ENCODE measurements at regions not wholly inside any gene's neighbourhood (a gene's known extent, or its start where the extent isn't known, plus 50 kb on each side); places are given as distances from the start of the nearest gene placed in this dataset.

- FAIRE-seq (peak; percentile 7), ATAC-seq (peak; percentile 51; the same call in 1 of the 3 replicates), DNase-seq (ENCODE audit: low read depth, low spot score) (no peak)
- Histone ChIP-seq H3K27ac (ENCODE audit: control insufficient read depth, insufficient read depth) (no peak overlapping the region), H3K4me2 (ENCODE audit: control insufficient read depth, insufficient read depth) (no peak overlapping the region), H3K79me2 (ENCODE audit: control insufficient read depth, insufficient read depth, low read length) (no peaks in the 10 kb centered on the region), H4K20me1 (ENCODE audit: control insufficient read depth, insufficient read depth) (no peaks in the 10 kb centered on the region), H3K4me3 (no peak overlapping the region), H3K9ac (ENCODE audit: control insufficient read depth, insufficient read depth, low read length) (no peak overlapping the region), H3K36me3 (ENCODE audit: control insufficient read depth in 2 of 2, insufficient read depth in 2 of 2, low read length in 1 of 2) (no peaks in the 10 kb centered on the region), H3K4me1 (ENCODE audit: control insufficient read depth, insufficient read depth, low read length) (peaks cover 9% of the 10 kb centered on the region), H2AFZ (ENCODE audit: control insufficient read depth, low read depth, low read length) (no peak overlapping the region), H3K27me3 (replicated peaks in 1 of 2; ENCODE audit: control insufficient read depth in 2 of 2, insufficient read depth in 2 of 2, low read length in 1 of 2) (no peaks in the 10 kb centered on the region), H3K9me3 (replicated peaks; ENCODE audit: control insufficient read depth, insufficient read depth, low read length) (no peaks in the 10 kb centered on the region)
- intact Hi-C loops (cut with micrococcal nuclease; ENCODE audit: unreplicated experiment) (no loop called here), in situ Hi-C loops (cut with MboI) (no loop called here)
- no TSS peak for BruUV-seq (replicated peaks)
- RAD21 ChIA-PET (ENCODE audit: unreplicated experiment) = interaction anchor here (1.5 kb wide), 1 partner anchor 8 kb away, joined by 4 read pairs; no protein-coding TSS in a partner anchor
- SMC1A ChIA-PET (ENCODE audit: uncharacterized antibody, unreplicated experiment) = no interaction called here
- CTCF ChIA-PET = no interaction called here
- TF ChIP-seq SPI1 (IDR thresholded peaks at IDR 0.05; ENCODE audit: borderline replicate concordance, insufficient read depth, low read depth, low read length) = peak; percentile 50; the same call in 1 of the 2 replicates
- no peak for TF ChIP-seq ZNF274 (IDR thresholded peaks at IDR 0.05; ENCODE audit: insufficient read depth, insufficient read length)
- TF ChIP-seq JUNB (IDR thresholded peaks at IDR 0.05) = peak; percentile 39
- WGBS (ENCODE audit: insufficient coverage, insufficient replicate concordance, low lambda C conversion rate, missing lambda C conversion rate) = 26% methylated on average over 2 of the region's 2 CpGs
- POLR2A ChIA-PET = no interaction called here
These were observed 612.0 kb upstream of the CDH8 start for GRCh38 chr16:62648256-62648655.

GRCh38 chr16:62644030-62644812 lies 608.0 kb upstream of the CDH8 start:
- ChIA-PET POLR2A (no interaction called here), RAD21 (ENCODE audit: unreplicated experiment) (no interaction called here), CTCF (no interaction called here), SMC1A (ENCODE audit: uncharacterized antibody, unreplicated experiment) (interaction anchor here (0.8 kb wide), 1 partner anchor 60 kb away, joined by 3 read pairs; no protein-coding TSS in a partner anchor)
- no TSS peak for BruUV-seq (replicated peaks)
- no peaks in the 10 kb centered on the region for H3K79me2 ChIP-seq (ENCODE audit: control insufficient read depth, insufficient read depth, low read length)
- H3K9ac ChIP-seq (ENCODE audit: control insufficient read depth, insufficient read depth, low read length) = no peak overlapping the region
- no peak overlapping the region for H3K4me3 ChIP-seq
- H3K36me3 ChIP-seq (ENCODE audit: control insufficient read depth in 2 of 2, insufficient read depth in 2 of 2, low read length in 1 of 2) = no peaks in the 10 kb centered on the region
- no peaks in the 10 kb centered on the region for H3K9me3 ChIP-seq (replicated peaks; ENCODE audit: control insufficient read depth, insufficient read depth, low read length)
- H3K4me1 ChIP-seq (ENCODE audit: control insufficient read depth, insufficient read depth, low read length) = peaks cover 12% of the 10 kb centered on the region
- ATAC-seq = peak; percentile 19
- no peaks in the 10 kb centered on the region for H3K27me3 ChIP-seq (replicated peaks in 1 of 2; ENCODE audit: control insufficient read depth in 2 of 2, insufficient read depth in 2 of 2, low read length in 1 of 2)
- TF ChIP-seq, protein P1, sequence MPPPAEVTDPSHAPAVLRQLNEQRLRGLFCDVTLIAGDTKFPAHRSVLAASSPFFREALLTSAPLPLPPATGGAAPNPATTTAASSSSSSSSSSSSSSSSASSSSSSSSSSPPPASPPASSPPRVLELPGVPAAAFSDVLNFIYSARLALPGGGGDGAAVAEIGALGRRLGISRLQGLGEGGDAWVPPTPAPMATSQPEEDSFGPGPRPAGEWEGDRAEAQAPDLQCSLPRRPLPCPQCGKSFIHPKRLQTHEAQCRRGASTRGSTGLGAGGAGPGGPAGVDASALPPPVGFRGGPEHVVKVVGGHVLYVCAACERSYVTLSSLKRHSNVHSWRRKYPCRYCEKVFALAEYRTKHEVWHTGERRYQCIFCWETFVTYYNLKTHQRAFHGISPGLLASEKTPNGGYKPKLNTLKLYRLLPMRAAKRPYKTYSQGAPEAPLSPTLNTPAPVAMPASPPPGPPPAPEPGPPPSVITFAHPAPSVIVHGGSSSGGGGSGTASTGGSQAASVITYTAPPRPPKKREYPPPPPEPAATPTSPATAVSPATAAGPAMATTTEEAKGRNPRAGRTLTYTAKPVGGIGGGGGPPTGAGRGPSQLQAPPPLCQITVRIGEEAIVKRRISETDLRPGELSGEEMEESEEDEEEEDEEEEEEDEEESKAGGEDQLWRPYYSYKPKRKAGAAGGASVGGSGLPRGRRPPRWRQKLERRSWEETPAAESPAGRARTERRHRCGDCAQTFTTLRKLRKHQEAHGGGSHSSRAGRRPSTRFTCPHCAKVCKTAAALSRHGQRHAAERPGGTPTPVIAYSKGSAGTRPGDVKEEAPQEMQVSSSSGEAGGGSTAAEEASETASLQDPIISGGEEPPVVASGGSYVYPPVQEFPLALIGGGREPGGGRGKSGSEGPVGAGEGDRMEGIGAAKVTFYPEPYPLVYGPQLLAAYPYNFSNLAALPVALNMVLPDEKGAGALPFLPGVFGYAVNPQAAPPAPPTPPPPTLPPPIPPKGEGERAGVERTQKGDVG (CRISPR knock-in tag; IDR thresholded peaks at IDR 0.05) = no peak
- peak; percentile 45; the same call in 1 of the 2 replicates for TF ChIP-seq EED (IDR thresholded peaks at IDR 0.05; ENCODE audit: low read depth)
- in situ Hi-C loops (cut with MboI) = no loop called here
- H2AFZ ChIP-seq (ENCODE audit: control insufficient read depth, low read depth, low read length) = peak overlapping the region; percentile 33; the same call in 1 of the 2 replicates
- H3K4me2 ChIP-seq (ENCODE audit: control insufficient read depth, insufficient read depth) = no peak overlapping the region
- peak overlapping the region; percentile 18; the same call in 1 of the 2 replicates for H3K27ac ChIP-seq (ENCODE audit: control insufficient read depth, insufficient read depth)
- intact Hi-C loops (cut with micrococcal nuclease; ENCODE audit: unreplicated experiment) = loop anchor here (5.0 kb wide), 1 partner anchor 48 kb away; no protein-coding TSS in a partner anchor
- no peak for DNase-seq (ENCODE audit: low read depth, low spot score)
- H4K20me1 ChIP-seq (ENCODE audit: control insufficient read depth, insufficient read depth) = no peaks in the 10 kb centered on the region
- 62% methylated on average over 10 of the region's 10 CpGs for WGBS (ENCODE audit: insufficient coverage, insufficient replicate concordance, low lambda C conversion rate, missing lambda C conversion rate)
- FAIRE-seq = no peak
